ENCODE measurements at regions not wholly inside any gene's neighbourhood (a gene's known extent, or its start where the extent isn't known, plus 50 kb on each side); places are given as distances from the start of the nearest gene placed in this dataset.
"Not testable (repeated sequence)": the region's sequence is repeated elsewhere in the genome, so short reads cannot be mapped to it uniquely, and the experiment has no call there.

- no peak for DNase-seq (ENCODE audit: low read depth in 2 of 2)
- Histone ChIP-seq H3K4me3 (replicated peaks in 1 of 4; ENCODE audit: control extremely low read depth in 1 of 4, insufficient read depth in 1 of 4, low read depth in 3 of 4, low read length in 4 of 4) (no peak overlapping the region), H3K27me3 (ENCODE audit: control insufficient read depth, insufficient read depth, low read length) (no peaks in the 10 kb centered on the region), H2AFZ (ENCODE audit: low read length) (no peak overlapping the region), H3K9me3 (ENCODE audit: control insufficient read depth, insufficient read depth, low read depth, low read length) (no peaks in the 10 kb centered on the region), H3K36me3 (ENCODE audit: control insufficient read depth, insufficient read depth, low read length) (no peaks in the 10 kb centered on the region), H3K9ac (ENCODE audit: insufficient read depth, low read length) (no peak overlapping the region), H3K4me1 (ENCODE audit: control insufficient read depth, extremely low read depth, insufficient read depth, low read length) (no peaks in the 10 kb centered on the region), H3K27ac (ENCODE audit: insufficient read depth, low read length) (no peak overlapping the region), H3K79me2 (ENCODE audit: control insufficient read depth, insufficient read depth, low read length) (no peaks in the 10 kb centered on the region), H4K20me1 (ENCODE audit: control insufficient read depth, extremely low read depth, insufficient read depth, low read length) (no peaks in the 10 kb centered on the region), H3K4me2 (ENCODE audit: extremely low read depth, insufficient read depth, low read length) (no peak overlapping the region)
- TF ChIP-seq EZH2 (IDR thresholded peaks at IDR 0.05; ENCODE audit: low read length, missing control alignments) (no peak), CTCF (conservative IDR thresholded peaks at IDR 0.05 in 1 of 2, IDR thresholded peaks at IDR 0.05 in 1 of 2; ENCODE audit: low read depth in 1 of 2, low read length in 2 of 2) (no peak)
Measured at GRCh38 chr1:121452484-121452883, 267.7 kb downstream of the SRGAP2C start.

GRCh38 chr1:121458291-121459048 lies 273.7 kb downstream of the SRGAP2C start:
- no peaks in the 10 kb centered on the region for H3K79me2 ChIP-seq (ENCODE audit: control insufficient read depth, insufficient read depth, low read length)
- no peak overlapping the region for H3K9ac ChIP-seq (ENCODE audit: insufficient read depth, low read length)
- H3K9me3 ChIP-seq (ENCODE audit: control insufficient read depth, insufficient read depth, low read depth, low read length), result no peaks in the 10 kb centered on the region
- peak overlapping the region in 1 of 4 experiments; percentile 9 for H3K4me3 ChIP-seq (replicated peaks in 1 of 4; ENCODE audit: control extremely low read depth in 1 of 4, insufficient read depth in 1 of 4, low read depth in 3 of 4, low read length in 4 of 4)
- TF ChIP-seq EZH2 (IDR thresholded peaks at IDR 0.05; ENCODE audit: low read length, missing control alignments) (no peak), CTCF (conservative IDR thresholded peaks at IDR 0.05 in 1 of 2, IDR thresholded peaks at IDR 0.05 in 1 of 2; ENCODE audit: low read depth in 1 of 2, low read length in 2 of 2) (no peak)
- peak overlapping the region; percentile 13 for H3K4me2 ChIP-seq (ENCODE audit: extremely low read depth, insufficient read depth, low read length)
- peak in 1 of 2 donors; percentile 2 for DNase-seq (ENCODE audit: low read depth in 2 of 2)
- no peaks in the 10 kb centered on the region for H4K20me1 ChIP-seq (ENCODE audit: control insufficient read depth, extremely low read depth, insufficient read depth, low read length)
- no peaks in the 10 kb centered on the region for H3K4me1 ChIP-seq (ENCODE audit: control insufficient read depth, extremely low read depth, insufficient read depth, low read length)
- no peak overlapping the region for H3K27ac ChIP-seq (ENCODE audit: insufficient read depth, low read length)
- no peak overlapping the region for H2AFZ ChIP-seq (ENCODE audit: low read length)
- H3K36me3 ChIP-seq (ENCODE audit: control insufficient read depth, insufficient read depth, low read length), result no peaks in the 10 kb centered on the region
- H3K27me3 ChIP-seq (ENCODE audit: control insufficient read depth, insufficient read depth, low read length), result no peaks in the 10 kb centered on the region

- no peak overlapping the region for H3K27ac ChIP-seq (ENCODE audit: insufficient read depth, low read length)
- H3K79me2 ChIP-seq (ENCODE audit: control insufficient read depth, insufficient read depth, low read length), result no peaks in the 10 kb centered on the region
- no peak overlapping the region for H3K9ac ChIP-seq (ENCODE audit: insufficient read depth, low read length)
- H3K27me3 ChIP-seq (ENCODE audit: control insufficient read depth, insufficient read depth, low read length), result no peaks in the 10 kb centered on the region
- H3K36me3 ChIP-seq (ENCODE audit: control insufficient read depth, insufficient read depth, low read length), result no peaks in the 10 kb centered on the region
- no peak for TF ChIP-seq CTCF (conservative IDR thresholded peaks at IDR 0.05 in 1 of 2, IDR thresholded peaks at IDR 0.05 in 1 of 2; ENCODE audit: low read depth in 1 of 2, low read length in 2 of 2)
- H4K20me1 ChIP-seq (ENCODE audit: control insufficient read depth, extremely low read depth, insufficient read depth, low read length), result no peaks in the 10 kb centered on the region
- H3K4me2 ChIP-seq (ENCODE audit: extremely low read depth, insufficient read depth, low read length), result no peak overlapping the region
- no peaks in the 10 kb centered on the region for H3K4me1 ChIP-seq (ENCODE audit: control insufficient read depth, extremely low read depth, insufficient read depth, low read length)
- H2AFZ ChIP-seq (ENCODE audit: low read length), result no peak overlapping the region
- H3K9me3 ChIP-seq (ENCODE audit: control insufficient read depth, insufficient read depth, low read depth, low read length), result no peaks in the 10 kb centered on the region
- no peak overlapping the region for H3K4me3 ChIP-seq (replicated peaks in 1 of 4; ENCODE audit: control extremely low read depth in 1 of 4, insufficient read depth in 1 of 4, low read depth in 3 of 4, low read length in 4 of 4)
- no peak for DNase-seq (ENCODE audit: low read depth in 2 of 2)
Measured at GRCh38 chr1:121459235-121459634, 274.5 kb downstream of the SRGAP2C start.

- not testable (repeated sequence) for DNase-seq (ENCODE audit: low read depth in 2 of 2); H3K4me1 ChIP-seq (ENCODE audit: control insufficient read depth, extremely low read depth, insufficient read depth, low read length); H2AFZ ChIP-seq (ENCODE audit: low read length); H3K79me2 ChIP-seq (ENCODE audit: control insufficient read depth, insufficient read depth, low read length); H3K9ac ChIP-seq (ENCODE audit: insufficient read depth, low read length); H3K27me3 ChIP-seq (ENCODE audit: control insufficient read depth, insufficient read depth, low read length); H3K27ac ChIP-seq (ENCODE audit: insufficient read depth, low read length); H3K9me3 ChIP-seq (ENCODE audit: control insufficient read depth, insufficient read depth, low read depth, low read length); H3K4me2 ChIP-seq (ENCODE audit: extremely low read depth, insufficient read depth, low read length); H4K20me1 ChIP-seq (ENCODE audit: control insufficient read depth, extremely low read depth, insufficient read depth, low read length); H3K4me3 ChIP-seq (replicated peaks in 1 of 4; ENCODE audit: control extremely low read depth in 1 of 4, insufficient read depth in 1 of 4, low read depth in 3 of 4, low read length in 4 of 4); H3K36me3 ChIP-seq (ENCODE audit: control insufficient read depth, insufficient read depth, low read length)
Measured at GRCh38 chr1:121469395-121469794, 284.6 kb downstream of the SRGAP2C start.

- H2AFZ ChIP-seq (ENCODE audit: low read length); H3K27ac ChIP-seq (ENCODE audit: insufficient read depth, low read length); H3K79me2 ChIP-seq (ENCODE audit: control insufficient read depth, insufficient read depth, low read length); H3K27me3 ChIP-seq (ENCODE audit: control insufficient read depth, insufficient read depth, low read length); H3K4me1 ChIP-seq (ENCODE audit: control insufficient read depth, extremely low read depth, insufficient read depth, low read length); H3K9me3 ChIP-seq (ENCODE audit: control insufficient read depth, insufficient read depth, low read depth, low read length); H3K9ac ChIP-seq (ENCODE audit: insufficient read depth, low read length); H3K4me3 ChIP-seq (replicated peaks in 1 of 4; ENCODE audit: control extremely low read depth in 1 of 4, insufficient read depth in 1 of 4, low read depth in 3 of 4, low read length in 4 of 4); H4K20me1 ChIP-seq (ENCODE audit: control insufficient read depth, extremely low read depth, insufficient read depth, low read length); H3K4me2 ChIP-seq (ENCODE audit: extremely low read depth, insufficient read depth, low read length); DNase-seq (ENCODE audit: low read depth in 2 of 2); H3K36me3 ChIP-seq (ENCODE audit: control insufficient read depth, insufficient read depth, low read length): not testable (repeated sequence)
Measured at GRCh38 chr1:121470401-121470800, 285.6 kb downstream of the SRGAP2C start.
